ENCODE measurements at regions not wholly inside any gene's neighbourhood (a gene's known extent, or its start where the extent isn't known, plus 50 kb on each side); places are given as distances from the start of the nearest gene placed in this dataset.

DNA sequence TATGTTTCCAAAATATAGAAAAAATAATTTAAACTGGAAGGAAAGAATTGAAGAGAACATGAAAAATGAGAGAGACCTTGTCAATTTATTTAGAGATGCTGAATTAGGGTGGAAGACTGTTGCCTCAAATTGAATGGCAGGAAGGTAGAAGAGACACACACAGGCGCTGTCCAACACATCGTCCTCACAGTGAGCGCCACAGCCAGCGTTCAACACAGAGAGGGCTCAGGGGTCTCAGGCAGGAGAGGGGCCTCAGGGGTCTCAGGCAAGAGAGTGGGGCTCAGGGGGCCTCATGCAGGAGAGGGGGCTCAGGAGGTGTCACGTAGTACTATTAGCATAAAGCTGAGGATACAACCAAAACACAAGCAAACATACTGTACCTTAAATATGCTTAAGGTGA lies 65.7 kb downstream of the TMEM18 start:
- DNase-seq: no peak

DNA sequence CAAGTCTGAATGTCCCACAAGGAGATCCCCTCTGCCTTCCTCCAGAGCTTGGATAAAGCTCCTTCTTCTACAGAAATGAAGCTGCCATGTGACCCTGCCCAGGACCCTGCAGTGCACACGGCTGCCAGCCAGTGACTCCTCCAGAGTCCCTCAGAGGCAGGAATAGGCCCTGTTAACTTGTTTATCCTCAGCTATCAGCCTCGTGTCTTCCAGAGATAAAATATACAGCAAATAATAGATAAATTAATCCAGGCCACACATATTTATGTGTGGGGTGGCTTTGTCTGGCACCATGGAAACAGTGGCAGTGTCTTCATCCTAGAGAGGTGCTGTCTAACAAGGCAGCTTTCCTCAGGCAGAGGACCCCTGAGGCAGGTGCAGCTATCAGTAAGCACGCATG lies 66.7 kb downstream of the TMEM18 start:
- DNase-seq: no peak

DNA sequence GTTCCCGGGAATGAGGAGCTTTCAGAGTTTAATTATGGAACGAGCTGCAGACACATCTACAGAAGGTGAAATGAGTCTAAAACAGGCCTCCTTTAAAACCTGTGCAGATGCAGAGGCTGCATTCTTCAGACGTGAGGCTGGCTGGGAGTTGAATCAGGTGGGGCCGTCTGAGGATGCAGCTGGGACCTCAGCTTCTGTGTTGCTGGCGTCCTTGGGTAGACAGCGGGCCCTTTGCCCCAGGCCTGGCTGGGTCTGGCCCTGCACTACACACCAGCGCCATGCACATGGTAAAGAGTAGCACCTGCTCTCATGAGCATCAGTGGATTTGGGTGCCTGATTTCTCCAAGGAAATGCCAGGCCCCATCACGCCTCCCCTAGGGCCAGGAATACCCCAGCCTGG lies 67.3 kb downstream of the TMEM18 start:
- DNase-seq: no peak

DNA sequence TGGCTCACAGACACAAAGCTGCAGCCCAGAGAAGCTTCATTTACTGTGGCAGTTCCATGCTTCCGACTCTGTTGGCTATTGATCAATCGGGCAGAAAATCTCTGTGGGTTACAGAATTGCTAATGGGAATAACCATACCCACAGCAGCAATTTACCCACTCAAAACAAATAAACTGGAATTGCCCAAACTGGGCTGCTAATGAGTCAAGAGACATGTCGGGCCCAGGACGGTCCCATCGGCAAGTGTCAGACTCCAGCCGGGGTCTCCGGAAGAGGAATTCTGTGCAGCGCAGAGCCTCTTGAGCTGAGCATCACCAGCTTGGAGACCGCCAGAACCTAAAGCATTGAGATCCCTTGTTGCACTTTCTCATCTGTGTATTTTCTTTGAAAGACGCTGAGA lies 67.8 kb downstream of the TMEM18 start:
- DNase-seq: no peak

DNA sequence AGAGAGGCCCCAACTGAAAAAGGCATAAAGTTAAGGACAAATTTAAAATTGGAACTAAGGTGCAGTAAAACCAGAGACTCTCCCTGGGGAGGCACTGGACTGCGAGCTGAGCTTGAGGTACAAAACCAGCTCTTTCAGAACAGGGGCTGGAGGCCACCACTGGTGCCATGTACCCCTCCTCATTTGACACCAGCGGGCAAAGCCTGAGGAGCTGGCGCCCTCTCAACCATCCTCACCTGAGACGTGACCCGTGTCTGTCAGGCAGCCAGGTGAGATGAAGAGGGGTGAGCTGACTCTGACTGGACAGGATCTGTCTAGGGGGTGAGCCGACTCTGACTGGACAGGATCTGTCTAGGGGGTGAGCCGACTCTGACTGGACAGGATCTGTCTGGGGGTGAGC lies 68.5 kb downstream of the TMEM18 start:
- no peak for DNase-seq

DNA sequence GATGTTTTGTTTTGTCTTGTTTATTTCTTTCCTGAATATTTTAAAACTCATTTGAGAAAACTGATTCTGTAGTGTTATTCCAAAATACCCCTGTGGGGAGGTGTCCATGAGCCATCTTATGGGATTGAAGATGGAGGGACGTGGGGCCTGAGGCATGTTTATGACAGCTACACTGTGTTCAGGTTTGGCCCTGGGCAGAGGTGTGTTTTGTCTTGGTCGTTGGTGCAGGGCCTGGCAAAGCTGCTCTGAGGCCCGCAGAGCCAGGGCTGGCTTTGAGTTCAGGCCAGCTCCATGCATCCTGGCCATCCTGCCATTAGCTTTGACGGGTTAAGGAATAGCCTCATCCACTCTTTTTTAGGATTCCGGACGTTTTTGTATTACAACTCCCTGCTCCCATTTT lies 68.9 kb downstream of the TMEM18 start:
- no peak for DNase-seq

DNA sequence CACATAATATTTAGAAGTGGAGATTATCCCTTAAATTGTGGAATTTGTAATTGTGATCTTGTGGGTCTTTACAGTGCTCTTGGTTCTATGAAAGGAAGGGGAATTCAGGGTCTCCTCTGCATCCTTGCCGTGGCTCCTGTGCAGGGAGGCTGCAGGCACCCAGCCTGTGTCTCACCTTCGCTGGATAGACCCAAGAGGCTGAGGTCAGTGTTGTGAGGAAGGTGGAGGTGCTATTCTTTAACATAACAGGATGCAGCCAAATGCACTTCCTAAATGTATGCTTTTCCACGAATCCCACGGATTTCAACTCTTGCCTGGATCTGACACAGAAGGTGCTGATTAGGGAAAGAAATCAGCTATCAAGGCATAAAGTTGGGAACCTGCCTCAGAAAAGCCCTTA lies 69.5 kb downstream of the TMEM18 start:
- no peak for DNase-seq

DNA sequence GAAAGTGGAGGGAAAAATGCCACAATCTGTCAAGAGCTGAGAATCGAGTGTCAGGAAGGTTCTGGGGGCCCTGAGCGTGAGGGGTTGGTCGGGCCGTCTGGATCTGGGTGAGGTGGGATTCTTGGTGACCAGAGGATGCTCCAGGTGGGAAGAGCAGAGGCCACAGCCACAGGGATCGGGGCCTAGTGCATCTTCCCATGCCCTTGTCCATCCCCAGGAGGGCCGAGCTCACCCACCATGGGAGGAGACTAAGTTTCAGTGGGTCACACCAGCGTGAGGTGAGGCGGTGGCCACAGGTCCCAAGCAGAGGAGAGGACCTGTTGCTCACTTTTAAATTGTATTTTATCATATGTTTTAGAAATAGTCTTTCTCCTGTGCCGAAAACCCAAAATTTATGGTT lies 70.0 kb downstream of the TMEM18 start:
- DNase-seq: no peak

DNA sequence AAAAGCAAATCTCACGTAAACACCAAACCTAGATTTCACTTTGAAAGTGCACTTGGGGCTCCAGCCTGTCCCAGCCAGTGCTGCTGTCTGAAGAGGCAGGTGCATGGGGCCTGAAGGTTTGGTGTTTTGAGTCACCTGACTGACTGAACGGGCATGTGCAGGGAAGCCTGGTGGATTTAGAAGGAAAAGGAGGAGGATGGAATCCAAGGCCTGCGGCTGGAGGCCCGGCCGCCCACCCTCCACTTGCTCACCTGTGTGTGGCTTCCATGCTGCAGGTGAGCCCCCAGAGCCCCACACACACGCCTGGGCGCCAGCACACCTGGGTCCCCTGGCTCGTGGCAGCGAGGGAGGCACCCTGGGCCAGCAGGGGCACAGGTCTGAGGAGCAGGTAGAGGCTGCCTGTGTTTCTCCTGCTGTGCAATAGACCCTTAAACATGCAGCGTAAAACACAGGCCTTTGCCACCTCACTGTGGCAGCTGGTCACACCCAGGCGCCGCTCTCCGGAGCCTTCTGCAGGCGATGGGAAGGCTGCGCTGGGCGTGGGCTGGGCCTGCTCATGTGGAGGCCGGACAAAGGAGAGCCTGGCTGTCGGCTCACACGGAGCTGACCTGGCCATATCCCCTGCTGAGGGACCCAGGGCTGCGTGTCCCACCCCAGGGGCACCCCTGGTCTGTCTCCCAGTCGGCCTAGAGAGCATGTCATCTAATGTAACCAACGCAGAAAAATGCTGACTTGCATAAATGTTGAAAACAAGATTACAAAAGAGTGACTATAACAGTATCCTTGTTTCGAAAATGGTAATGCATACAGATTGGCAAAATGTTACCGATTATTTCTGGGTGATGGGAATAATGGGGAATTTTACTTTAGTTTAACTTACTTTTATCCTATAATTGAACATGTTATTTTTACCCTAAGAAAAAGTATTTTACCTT lies 71.3 kb downstream of the TMEM18 start:
- DNase-seq: no peak

DNA sequence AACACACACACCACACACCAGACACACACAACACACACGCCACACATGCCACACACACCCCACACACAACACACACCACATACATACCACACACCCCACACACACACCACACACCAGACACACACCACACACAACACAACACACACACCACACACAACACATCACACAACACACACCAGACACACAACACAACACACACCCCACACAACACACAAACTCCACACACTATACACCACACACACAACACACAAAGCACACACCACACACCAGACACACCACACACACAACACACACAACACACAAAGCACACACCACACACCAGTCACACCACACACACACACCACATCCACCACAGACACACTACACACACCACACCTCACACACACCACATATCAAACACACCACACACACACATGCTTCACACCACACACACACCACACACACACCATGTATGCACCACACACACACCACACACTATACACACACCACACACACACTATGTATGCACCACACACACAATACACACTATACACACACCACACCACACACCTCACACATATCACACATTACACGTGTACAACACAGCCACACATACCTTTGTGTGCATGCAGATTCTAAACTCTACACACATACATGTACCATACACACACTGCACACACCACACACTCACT lies 72.2 kb downstream of the TMEM18 start:
- no peak for DNase-seq

DNA sequence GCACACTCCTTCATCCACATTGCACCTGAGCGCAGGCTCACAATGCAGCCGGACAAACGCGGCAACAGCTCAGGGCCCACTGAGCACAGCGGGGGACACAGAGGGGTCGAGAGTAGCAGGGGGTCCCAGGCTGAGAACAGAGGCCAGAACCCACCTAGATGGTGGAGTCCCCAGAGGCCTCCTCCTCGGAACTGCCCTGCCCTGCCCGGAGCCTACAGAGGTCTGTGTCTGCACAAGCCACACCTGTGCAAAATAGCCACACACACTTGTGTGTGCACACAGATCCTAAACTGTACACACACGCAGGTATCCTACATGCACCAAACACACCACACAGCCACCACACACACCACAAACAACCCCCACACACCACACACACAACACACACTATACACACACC lies 72.8 kb downstream of the TMEM18 start:
- no peak for DNase-seq

DNA sequence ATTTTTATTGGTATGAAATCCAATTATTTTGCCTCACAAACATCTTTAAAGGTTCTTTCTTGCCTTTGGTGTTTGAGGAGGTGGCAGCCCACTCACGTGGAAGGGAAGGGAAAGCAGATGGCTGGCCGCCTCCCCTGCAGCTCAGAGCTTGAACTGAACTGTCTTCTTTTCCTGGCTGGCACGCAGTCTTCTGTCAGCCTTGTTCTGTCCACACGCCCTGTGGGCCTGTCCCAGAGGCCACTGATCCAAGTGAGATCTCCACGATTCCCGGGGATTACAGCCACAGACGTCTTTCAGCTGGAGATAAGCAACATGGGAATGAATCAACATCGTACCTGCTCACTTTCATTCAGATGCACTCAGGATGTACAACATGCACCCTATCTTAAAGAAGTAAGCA lies 73.3 kb downstream of the TMEM18 start:
- no peak for DNase-seq

DNA sequence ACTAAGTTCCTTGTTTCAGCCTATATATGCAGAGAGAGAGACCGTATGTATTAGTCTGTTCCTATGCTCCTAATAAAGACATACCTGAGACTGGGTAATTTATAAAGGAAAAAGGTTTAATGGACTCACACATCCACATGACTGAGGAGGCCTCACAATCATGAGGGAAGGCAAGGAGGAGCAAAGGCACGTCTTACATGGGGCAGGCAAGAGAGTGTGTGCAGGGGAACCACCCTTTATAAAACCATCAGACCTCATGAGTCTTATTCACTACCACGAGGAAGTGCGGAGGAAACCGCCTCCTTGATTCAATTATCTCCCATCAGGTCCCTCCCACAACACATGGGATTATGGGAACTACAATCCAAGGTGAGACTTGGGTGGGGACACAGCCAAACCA lies 73.8 kb downstream of the TMEM18 start:
- no peak for DNase-seq

DNA sequence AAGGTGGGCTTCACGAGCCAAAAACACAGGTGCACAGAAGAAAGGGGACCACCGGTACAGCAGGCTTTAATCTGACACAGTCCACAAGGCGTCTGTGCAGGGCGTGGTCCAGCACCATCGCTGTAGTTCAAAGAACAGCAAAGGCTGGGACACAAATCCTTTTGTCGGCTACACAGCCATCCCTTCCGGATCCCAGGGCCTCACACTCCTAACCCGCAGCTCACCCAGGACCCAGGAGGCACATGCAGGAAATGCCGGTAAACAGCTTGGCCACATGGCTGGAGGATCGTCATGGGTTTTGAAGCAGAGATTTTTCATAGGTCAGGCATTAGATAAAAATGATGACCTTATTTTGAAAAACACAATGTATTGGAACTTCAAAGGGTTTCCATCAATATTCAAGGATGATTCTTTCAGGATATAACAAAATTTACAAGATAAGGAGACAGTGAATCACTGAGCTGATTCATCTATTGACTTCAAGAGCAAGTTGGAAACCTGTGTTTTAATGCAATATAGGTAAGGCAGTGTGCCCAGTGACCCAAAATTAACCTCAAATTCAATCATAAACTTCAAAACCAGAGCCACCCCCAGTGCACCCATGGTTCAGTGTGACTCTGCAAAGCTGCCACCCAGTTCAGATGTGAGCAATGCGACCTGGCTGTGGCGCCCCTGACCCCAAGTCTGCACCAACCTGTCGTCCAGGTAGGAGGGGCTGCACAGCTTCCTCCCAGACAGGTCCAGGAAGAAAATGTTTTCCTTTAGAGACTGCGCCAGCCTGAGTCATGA lies 74.4 kb downstream of the TMEM18 start:
- DNase-seq: no peak

DNA sequence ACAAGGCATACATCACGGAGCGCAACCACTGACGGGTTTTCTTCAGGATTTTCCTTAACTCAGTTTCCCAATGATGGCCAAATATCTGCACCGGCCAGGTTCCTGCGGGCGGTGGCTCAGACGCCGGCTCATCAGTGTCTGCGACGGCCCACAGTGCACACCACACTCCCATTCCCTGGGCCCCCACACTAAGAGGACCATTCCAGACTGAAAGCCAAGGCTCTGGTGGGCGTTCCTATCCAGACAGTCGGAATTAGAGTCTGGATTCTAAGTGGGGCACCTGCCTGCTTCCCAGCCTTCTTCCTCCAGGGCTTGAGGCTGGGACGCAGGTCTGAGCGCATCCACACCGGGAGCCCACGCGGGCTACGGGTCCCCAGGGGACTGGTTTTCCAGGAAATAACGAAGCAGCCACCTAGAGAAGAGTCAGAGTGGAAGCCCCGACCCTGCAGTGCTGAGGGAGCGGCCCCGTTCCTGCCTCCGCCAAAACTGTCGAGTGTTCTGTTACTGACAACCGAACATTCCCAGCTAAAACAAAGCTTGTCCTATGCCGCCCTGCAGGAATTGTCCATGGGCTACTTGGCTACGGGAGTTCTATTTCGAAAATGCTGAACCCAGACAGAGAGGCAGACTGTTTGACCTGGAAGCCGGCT lies 75.3 kb downstream of the TMEM18 start:
- DNase-seq: no peak

DNA sequence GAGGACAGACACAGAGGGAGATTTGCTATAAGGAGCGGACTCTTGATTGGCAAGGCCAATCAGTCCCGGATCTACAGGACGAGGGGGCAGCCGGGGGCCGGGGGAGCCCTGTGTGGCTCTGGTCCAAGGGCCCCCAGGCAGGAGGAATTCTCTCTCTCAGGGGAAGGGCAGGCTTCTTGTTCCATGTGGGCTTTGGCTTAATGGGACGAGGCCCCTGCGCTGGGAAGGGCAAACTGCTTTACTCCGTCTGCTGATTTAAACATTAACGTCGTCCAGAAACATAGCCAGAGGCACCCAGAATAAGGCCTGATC lies 75.9 kb downstream of the TMEM18 start:
- DNase-seq: no peak

DNA sequence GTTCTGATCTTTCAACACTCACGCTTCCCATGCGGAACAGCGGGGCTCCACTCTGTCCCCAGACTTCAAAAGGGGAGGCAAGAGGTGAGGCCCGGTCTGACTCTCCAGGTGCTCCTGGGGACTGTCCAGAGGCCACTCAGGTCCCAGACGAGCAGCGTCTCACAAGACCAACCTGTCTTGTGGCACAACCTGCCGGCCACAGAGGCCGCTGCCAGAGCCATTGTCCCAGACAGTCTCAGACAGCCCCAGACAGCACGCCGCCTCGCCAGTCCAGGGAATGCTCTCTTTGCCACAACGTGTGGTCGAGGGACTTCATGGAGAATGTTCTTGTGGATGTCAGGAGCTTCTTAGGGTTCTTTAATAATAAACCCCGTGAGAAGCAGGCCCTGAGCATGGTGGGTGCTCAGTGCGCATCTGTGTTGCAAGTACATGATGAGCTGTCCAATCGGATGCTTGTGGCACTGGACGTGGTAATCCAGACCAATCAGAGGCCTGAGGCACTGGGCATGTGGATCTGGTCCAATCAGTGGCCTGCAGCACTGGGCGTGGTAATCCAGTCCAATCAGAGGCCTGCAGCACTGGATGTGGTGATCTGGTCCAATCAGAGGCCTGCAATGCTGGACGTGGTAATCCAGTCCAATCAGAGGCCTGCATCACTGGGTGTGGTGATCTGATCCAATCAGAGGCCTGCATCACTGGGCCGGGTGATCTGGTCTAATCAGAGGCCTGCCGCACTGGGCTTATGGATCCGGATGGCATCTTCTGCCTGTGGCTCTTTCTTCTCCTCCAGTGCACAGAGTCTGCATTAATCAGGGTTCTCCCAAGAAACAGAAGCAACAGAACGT lies 76.4 kb downstream of the TMEM18 start:
- no peak for DNase-seq

DNA sequence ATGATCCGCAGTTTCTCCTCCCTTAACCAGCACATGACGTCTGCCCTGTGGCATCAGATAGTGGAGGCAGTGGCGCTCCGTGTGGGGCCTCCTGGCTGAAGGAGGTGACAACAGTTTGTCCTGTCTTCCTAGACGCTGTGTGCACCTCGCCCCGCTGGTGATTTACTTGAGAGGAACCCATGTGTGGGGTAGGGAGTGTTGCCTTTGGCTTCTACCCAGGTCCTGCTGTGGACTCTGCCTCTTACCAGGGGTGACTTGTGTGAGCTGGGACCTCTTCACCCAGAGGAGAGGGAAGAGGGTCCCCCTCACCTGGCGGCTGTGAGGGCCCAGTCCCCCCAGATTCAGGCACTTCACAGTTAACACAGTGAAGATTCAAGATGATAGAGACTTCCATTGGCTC lies 77.6 kb downstream of the TMEM18 start:
- no peak for DNase-seq

DNA sequence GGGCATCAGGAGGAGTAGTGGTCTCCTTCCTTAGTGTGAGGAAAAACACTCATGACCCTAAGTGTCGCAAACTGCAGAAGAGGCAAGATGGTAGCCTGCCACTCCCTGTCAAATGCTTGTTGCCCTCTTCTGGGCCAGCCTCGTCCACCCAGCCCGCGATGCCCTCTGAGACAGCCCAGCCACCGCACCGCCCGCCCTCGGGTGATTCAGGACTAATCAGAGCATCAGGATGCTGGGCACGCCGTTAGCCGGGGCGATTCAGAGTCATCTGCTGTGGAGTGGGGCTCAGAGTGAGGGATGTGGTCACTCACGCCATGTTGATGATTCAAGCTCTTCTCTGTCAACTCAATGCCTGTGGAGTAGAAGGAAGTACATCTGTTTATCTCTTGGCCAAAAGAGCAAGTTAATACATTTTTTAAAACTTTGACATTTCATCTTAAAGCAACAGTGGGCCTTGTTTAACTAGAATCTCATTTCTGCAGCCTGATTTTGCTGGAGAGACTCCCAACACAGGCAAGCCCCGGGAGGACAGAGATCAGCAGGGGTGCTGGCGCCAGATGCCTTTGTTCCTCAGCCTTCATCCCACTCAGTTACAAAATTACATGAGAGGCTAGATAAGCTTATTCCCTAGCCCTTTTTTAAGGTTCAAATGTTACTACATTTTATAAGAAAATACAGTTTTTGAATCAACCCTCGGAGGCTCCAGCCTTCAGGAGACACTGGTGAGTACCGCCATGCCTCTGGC lies 79.0 kb downstream of the TMEM18 start:
- no peak for DNase-seq

DNA sequence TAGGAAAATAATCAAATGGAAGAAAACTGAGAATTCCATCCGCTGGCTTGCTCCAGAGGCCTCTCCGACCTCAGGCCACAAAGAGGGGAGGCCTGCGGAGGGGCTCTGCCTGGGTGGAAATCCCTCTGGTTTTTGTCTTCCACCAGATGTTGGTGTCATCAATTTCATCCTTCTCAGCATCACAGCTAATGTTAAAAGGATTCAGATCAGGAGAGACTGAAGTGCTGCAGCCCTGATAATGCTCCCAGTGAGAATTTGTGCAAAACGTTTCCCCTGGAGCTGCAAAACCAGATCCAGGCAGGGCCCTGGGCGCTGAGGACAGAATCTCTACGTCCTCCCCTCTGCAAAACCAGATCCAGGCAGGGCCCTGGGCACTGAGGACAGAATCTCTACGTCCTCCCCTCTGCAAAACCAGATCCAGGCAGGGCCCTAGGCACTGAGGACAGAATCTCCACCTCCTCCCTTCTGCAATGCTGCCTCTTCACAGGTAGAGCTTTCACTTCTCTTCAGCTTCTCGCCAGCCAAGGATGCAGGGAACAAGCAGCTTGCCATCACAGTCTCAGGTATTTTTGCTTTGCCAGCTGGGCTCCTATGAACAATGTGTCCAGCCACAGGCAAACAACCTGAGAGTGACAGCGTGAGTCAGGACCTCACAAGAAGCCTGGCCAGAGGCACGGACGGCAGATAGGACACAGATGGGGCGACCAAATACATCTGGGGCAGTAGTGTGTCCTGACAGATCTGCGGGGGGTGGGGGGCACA lies 81.2 kb downstream of the TMEM18 start:
- DNase-seq: no peak

All from femur (tissue), 1 donor.